ENCODE measurements at regions not wholly inside any gene's neighbourhood (a gene's known extent, or its start where the extent isn't known, plus 50 kb on each side); places are given as distances from the start of the nearest gene placed in this dataset.

GRCh38 chr7:12984117-12984516 is 296.7 kb downstream of the ARL4A start:
- TF ChIP-seq CTCF (conservative IDR thresholded peaks at IDR 0.05; ENCODE audit: low read depth in 2 of 2) (no peak), POLR2AphosphoS5 (IDR thresholded peaks at IDR 0.05; ENCODE audit: low read depth) (no peak), EZH2 (IDR thresholded peaks at IDR 0.05; ENCODE audit: low read depth, unreplicated experiment) (no peak), ZNF462 (CRISPR knock-in tag; IDR thresholded peaks at IDR 0.05) (no peak), ETS1 (IDR thresholded peaks at IDR 0.05) (no peak), REST (IDR thresholded peaks at IDR 0.05; ENCODE audit: unreplicated experiment) (no peak), EZH2phosphoT487 (IDR thresholded peaks at IDR 0.05; ENCODE audit: unreplicated experiment) (no peak), ZNF331 (CRISPR knock-in tag; IDR thresholded peaks at IDR 0.05; ENCODE audit: low read depth) (no peak), CREB1 (CRISPR knock-in tag; IDR thresholded peaks at IDR 0.05; ENCODE audit: low read depth) (no peak), JUNB (IDR thresholded peaks at IDR 0.05; ENCODE audit: unreplicated experiment) (no peak), STAT1 (IDR thresholded peaks at IDR 0.05; ENCODE audit: unreplicated experiment) (no peak)

Measured in GM23338 (cell line).